ENCODE measurements at regions not wholly inside any gene's neighbourhood (a gene's known extent, or its start where the extent isn't known, plus 50 kb on each side); places are given as distances from the start of the nearest gene placed in this dataset.

DNA sequence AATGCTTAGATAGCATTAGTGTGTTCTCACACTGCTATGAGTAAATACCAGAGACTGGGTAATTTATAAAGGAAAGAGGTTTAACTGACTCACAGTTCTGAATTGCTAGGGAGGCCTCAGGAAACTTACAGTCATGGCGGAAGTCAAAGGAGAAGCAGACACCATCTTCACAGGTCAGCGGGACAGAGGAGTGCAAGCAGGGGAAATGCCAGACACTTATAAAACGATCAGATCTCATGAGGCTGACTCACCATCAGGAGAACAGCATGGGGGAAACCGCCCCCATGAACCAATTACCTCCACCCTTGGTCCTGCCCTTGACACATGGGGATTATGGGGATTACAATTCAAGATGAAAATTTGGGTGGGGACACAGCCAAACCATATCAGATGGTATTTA lies 381.5 kb upstream of the DPPA4 start:
- no peaks in the 10 kb centered on the region for H3K36me3 ChIP-seq (ENCODE audit: insufficient read depth, low read length)
- H3K27me3 ChIP-seq (ENCODE audit: control insufficient read depth, insufficient read depth, low read length): no peaks in the 10 kb centered on the region
- no peaks in the 10 kb centered on the region for H3K9me3 ChIP-seq (replicated peaks; ENCODE audit: low read length)
- no peaks in the 10 kb centered on the region for H3K4me1 ChIP-seq (ENCODE audit: control insufficient read depth, insufficient read depth, low read length)
- no peak overlapping the region for H3K4me3 ChIP-seq (ENCODE audit: low read length)
- H3K9ac ChIP-seq (ENCODE audit: low read depth, low read length): no peak overlapping the region
- no peak overlapping the region for H3K4me2 ChIP-seq (ENCODE audit: low read length)

DNA sequence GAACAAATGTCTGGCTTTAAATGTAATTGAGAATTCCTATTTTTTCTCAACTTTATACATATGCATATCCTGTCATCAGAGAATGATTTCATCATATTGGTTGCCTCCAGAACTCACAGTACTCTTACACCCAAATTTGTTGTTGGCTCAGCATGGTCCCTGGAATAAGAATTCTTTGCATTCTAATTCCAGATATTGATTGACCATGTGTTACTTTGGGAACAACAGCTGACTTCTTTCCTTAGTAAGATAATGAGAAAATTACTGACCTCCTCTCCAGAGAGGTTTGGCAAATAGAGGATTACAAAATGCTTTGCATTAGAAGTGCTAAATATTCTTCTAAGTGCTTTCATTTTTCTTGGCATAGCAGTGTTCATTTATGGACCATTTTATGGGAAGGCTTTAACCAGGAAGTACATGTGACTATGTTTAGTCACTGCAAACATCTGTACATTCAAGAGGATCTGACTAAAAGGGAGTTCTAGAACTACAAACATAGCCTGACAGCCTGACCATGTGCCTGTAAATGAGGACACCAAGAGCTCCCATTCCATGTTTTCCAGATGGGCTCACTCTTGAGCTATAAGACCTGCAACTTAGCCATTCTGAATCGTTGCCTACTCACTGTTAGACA lies 391.6 kb upstream of the DPPA4 start:
- H3K4me2 ChIP-seq (ENCODE audit: low read length): no peak overlapping the region
- no peaks in the 10 kb centered on the region for H3K27me3 ChIP-seq (ENCODE audit: control insufficient read depth, insufficient read depth, low read length)
- H3K36me3 ChIP-seq (ENCODE audit: insufficient read depth, low read length): no peaks in the 10 kb centered on the region
- H3K9me3 ChIP-seq (replicated peaks; ENCODE audit: low read length): no peaks in the 10 kb centered on the region
- H3K9ac ChIP-seq (ENCODE audit: low read depth, low read length): no peak overlapping the region
- H3K4me3 ChIP-seq (ENCODE audit: low read length): no peak overlapping the region
- H3K4me1 ChIP-seq (ENCODE audit: control insufficient read depth, insufficient read depth, low read length): peaks cover 3% of the 10 kb centered on the region

DNA sequence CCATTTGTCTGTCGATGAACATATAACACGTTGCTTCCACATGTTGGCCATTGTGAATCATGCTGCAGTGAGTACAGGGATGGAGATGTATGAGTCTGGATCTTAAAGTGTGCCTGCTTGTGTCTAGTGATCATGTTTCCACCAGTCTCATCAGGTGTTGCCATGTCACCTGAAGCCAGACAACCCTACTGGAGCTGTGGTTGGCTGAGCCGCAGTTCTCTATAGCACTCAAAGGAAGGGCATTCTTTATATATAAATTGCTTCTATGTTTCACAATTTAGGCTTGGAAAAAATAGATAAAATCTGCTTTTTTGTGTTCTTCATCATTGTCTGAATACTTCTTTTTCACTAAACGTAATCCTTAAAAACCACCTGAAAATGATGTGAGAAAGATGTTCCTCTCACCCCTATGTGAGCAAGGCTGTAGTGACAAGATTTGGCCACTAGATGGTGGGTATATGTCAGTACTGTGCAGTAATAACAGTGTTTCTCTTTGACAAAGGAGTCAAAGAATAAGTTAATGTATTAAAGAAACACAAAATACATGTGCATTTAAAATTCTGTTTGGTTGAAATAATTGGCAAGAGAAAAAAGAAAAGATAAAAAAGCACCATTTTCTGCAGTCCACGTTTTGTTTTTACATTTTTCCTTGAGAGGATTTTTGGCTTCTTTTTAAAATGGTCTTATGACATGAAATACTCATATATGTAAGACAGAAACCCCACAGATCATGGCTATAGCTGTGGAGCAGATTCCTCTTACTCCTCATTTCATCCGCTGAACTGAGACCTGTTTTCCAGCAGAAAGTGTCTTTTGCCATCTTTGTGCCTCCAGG lies 394.5 kb upstream of the DPPA4 start:
- Histone ChIP-seq H3K36me3 (ENCODE audit: insufficient read depth, low read length) (no peaks in the 10 kb centered on the region), H3K9ac (ENCODE audit: low read depth, low read length) (no peak overlapping the region)

DNA sequence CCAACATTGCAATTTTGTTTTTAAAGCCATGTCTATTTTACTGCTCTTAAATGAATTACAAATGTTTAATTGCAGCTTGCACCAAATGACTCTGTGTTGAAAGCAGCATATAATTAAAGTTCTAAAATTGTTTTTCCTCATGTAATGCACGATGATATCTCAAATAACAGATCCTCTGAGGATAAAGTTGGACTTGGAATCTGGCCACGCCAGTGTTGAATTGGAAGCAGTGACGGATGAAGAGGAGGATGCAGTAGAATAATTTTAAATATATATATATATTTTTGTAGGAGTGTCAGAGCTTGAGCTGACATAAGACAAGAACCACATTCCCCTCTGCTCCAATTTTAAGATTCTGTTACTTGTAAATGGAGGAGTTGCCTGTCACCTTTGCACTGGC lies 406.6 kb upstream of the DPPA4 start:
- Histone ChIP-seq H3K9me3 (replicated peaks; ENCODE audit: low read length) (no peaks in the 10 kb centered on the region), H3K4me3 (ENCODE audit: low read length) (no peak overlapping the region), H3K4me2 (ENCODE audit: low read length) (no peak overlapping the region)

More for the DNA sequence above, 394.5 kb upstream of the DPPA4 start:
- Histone ChIP-seq H3K4me1 (ENCODE audit: control insufficient read depth, insufficient read depth, low read length) (peaks cover 3% of the 10 kb centered on the region), H3K9me3 (replicated peaks; ENCODE audit: low read length) (no peaks in the 10 kb centered on the region), H3K27me3 (ENCODE audit: control insufficient read depth, insufficient read depth, low read length) (no peaks in the 10 kb centered on the region), H3K4me2 (ENCODE audit: low read length) (no peak overlapping the region), H3K4me3 (ENCODE audit: low read length) (no peak overlapping the region)

DNA sequence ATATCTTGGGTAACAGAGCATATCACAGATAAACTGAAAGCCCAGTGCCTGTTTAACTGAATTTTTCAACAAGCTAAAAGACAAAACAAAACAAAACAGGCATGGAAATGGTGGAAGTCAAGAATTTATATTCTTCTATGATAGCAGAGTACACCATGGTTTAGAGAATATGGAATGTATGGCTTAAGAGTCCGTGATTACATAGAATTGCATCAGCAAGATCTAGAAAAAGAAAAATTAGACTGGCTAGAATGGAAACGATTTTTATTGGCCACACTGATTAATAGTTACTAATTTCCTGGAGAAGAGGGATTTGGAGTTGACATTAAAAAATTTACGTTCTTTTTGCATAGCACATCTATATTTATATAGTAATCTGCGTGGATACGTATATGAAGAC lies 435.2 kb upstream of the DPPA4 start:
- H3K4me1 ChIP-seq (ENCODE audit: control insufficient read depth, insufficient read depth, low read length): no peaks in the 10 kb centered on the region
- H3K27me3 ChIP-seq (ENCODE audit: control insufficient read depth, insufficient read depth, low read length): no peaks in the 10 kb centered on the region
- no peaks in the 10 kb centered on the region for H3K36me3 ChIP-seq (ENCODE audit: insufficient read depth, low read length)
- H3K9me3 ChIP-seq (replicated peaks; ENCODE audit: low read length): no peaks in the 10 kb centered on the region
- no peak overlapping the region for H3K4me3 ChIP-seq (ENCODE audit: low read length)
- no peak overlapping the region for H3K4me2 ChIP-seq (ENCODE audit: low read length)
- no peak overlapping the region for H3K9ac ChIP-seq (ENCODE audit: low read depth, low read length)

More for the DNA sequence above, 406.6 kb upstream of the DPPA4 start:
- H3K4me1 ChIP-seq (ENCODE audit: control insufficient read depth, insufficient read depth, low read length): no peaks in the 10 kb centered on the region
- no peaks in the 10 kb centered on the region for H3K27me3 ChIP-seq (ENCODE audit: control insufficient read depth, insufficient read depth, low read length)
- no peaks in the 10 kb centered on the region for H3K36me3 ChIP-seq (ENCODE audit: insufficient read depth, low read length)
- H3K9ac ChIP-seq (ENCODE audit: low read depth, low read length): no peak overlapping the region

DNA sequence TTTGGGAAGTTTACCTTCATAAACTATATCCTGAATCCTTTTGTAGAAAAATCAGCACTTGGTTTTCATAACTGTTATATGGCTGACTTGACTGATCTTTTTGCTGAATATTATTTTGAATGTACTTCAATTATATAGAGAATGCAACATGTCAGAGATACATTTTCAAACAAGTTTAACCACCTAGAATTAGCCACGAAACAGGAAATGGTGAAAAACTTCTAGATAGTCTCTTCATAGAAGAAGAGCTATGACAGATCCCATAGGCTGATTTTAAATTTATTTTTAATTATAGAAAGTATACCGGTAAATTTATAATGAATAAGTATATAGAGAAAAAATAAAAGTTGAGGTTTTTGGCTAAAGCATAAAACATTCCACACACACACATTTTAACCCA lies 436.8 kb upstream of the DPPA4 start:
- Histone ChIP-seq H3K4me1 (ENCODE audit: control insufficient read depth, insufficient read depth, low read length) (no peaks in the 10 kb centered on the region), H3K9ac (ENCODE audit: low read depth, low read length) (no peak overlapping the region), H3K27me3 (ENCODE audit: control insufficient read depth, insufficient read depth, low read length) (no peaks in the 10 kb centered on the region), H3K4me2 (ENCODE audit: low read length) (no peak overlapping the region), H3K4me3 (ENCODE audit: low read length) (no peak overlapping the region), H3K9me3 (replicated peaks; ENCODE audit: low read length) (no peaks in the 10 kb centered on the region), H3K36me3 (ENCODE audit: insufficient read depth, low read length) (no peaks in the 10 kb centered on the region)

DNA sequence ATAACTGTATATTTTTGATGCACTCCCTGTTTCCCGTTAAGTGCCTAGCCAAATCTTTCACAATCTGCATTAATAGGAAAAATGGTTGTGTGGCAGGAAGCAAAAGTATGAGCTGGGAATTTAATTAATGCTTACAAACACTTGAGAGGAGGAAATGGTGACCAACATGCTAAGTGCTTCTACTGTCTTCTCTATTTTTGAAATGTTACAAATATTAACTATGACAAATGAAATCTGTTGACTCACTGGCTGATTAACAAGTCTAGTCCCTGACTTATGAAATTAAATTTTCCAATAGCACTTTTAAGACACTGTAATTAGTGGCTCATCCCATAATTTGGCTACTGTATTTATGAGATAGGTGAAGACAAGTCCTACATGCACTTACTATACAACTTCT lies 446.9 kb upstream of the DPPA4 start:
- Histone ChIP-seq H3K4me2 (ENCODE audit: low read length) (no peak overlapping the region), H3K9ac (ENCODE audit: low read depth, low read length) (no peak overlapping the region), H3K4me1 (ENCODE audit: control insufficient read depth, insufficient read depth, low read length) (no peaks in the 10 kb centered on the region), H3K36me3 (ENCODE audit: insufficient read depth, low read length) (no peaks in the 10 kb centered on the region), H3K9me3 (replicated peaks; ENCODE audit: low read length) (no peaks in the 10 kb centered on the region), H3K27me3 (ENCODE audit: control insufficient read depth, insufficient read depth, low read length) (no peaks in the 10 kb centered on the region), H3K4me3 (ENCODE audit: low read length) (no peak overlapping the region)

DNA sequence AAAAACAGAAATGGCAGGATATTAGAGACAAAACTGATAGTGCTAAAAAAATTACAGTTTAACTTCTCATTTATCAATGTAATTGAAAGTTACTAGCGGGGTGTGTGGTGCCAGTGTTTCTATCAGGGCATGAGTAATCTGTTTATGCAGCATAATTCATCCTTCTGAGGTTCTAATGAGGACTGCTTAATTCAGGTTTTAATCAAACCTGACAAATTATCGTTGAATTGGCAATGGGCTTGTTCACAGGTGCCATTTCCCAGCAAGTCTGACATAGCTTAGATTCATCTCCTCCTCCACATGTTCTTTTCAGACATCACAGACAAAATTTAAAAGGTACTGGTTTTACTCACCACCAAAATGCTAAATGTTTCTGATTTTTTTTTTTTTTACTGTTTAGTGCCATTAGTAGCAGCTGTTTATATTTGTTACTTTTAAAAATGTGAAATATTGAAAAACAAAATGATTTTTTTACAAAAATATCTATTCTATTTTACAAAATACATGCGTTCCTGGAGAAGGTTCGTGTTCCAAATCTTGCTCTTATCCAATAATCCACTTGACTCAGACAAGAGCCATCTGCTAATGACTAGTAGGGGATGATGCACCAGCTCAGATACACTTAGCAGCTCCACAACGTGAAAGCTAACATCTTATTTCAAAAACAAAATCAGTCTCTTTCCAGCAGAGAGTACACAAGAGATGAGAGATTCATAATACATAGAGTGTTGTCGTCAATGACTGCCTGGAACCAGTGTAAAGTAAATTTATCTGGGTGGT lies 447.7 kb upstream of the DPPA4 start:
- Histone ChIP-seq H3K36me3 (ENCODE audit: insufficient read depth, low read length) (no peaks in the 10 kb centered on the region), H3K27me3 (ENCODE audit: control insufficient read depth, insufficient read depth, low read length) (no peaks in the 10 kb centered on the region), H3K4me2 (ENCODE audit: low read length) (no peak overlapping the region), H3K9ac (ENCODE audit: low read depth, low read length) (no peak overlapping the region), H3K4me1 (ENCODE audit: control insufficient read depth, insufficient read depth, low read length) (no peaks in the 10 kb centered on the region), H3K9me3 (replicated peaks; ENCODE audit: low read length) (no peaks in the 10 kb centered on the region), H3K4me3 (ENCODE audit: low read length) (no peak overlapping the region)

DNA sequence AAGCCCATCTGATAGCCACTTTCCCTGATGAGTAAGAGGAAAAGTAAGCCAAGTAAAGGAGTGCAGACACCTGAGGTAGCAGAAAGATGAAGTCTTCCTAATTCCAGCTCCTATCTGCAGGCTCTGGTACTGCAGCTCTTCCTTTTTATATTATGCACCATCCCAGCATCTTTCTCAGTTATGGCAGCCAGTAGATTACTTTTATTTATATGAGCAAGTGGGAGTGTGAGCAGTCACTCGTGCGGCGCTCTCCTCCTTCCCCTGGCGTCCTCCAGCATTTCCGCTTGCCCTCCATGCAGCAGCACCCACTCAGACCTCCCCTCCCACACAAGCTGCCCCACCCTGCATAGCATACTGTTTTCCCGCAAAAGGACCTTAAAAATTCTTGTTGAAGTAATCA lies 465.9 kb upstream of the DPPA4 start:
- no peaks in the 10 kb centered on the region for H3K36me3 ChIP-seq (ENCODE audit: insufficient read depth, low read length)
- no peak overlapping the region for H3K4me3 ChIP-seq (ENCODE audit: low read length)
- peaks cover 9% of the 10 kb centered on the region for H3K4me1 ChIP-seq (ENCODE audit: control insufficient read depth, insufficient read depth, low read length)
- H3K9ac ChIP-seq (ENCODE audit: low read depth, low read length): no peak overlapping the region
- no peaks in the 10 kb centered on the region for H3K27me3 ChIP-seq (ENCODE audit: control insufficient read depth, insufficient read depth, low read length)
- H3K4me2 ChIP-seq (ENCODE audit: low read length): no peak overlapping the region
- no peaks in the 10 kb centered on the region for H3K9me3 ChIP-seq (replicated peaks; ENCODE audit: low read length)

DNA sequence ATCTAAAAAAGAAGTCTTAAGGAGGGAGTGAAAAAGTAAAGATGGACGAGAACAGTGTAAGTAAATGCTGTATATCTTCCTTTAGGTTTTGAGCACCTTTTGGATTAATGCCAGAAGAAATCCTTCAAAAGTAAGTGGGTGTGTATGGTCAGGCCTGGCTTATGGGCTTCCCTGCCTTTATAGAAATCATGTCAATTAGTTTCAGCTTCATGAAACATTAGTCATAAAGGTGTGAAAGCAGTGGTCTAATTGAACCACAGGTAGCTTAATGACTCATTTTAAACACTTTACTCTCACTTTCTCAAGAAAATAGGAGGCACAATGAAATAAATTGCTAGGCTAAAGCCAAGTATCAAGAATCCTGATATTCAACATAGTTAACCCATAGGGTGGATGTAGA lies 467.4 kb upstream of the DPPA4 start:
- no peaks in the 10 kb centered on the region for H3K27me3 ChIP-seq (ENCODE audit: control insufficient read depth, insufficient read depth, low read length)
- H3K4me3 ChIP-seq (ENCODE audit: low read length): no peak overlapping the region
- H3K36me3 ChIP-seq (ENCODE audit: insufficient read depth, low read length): no peaks in the 10 kb centered on the region

DNA sequence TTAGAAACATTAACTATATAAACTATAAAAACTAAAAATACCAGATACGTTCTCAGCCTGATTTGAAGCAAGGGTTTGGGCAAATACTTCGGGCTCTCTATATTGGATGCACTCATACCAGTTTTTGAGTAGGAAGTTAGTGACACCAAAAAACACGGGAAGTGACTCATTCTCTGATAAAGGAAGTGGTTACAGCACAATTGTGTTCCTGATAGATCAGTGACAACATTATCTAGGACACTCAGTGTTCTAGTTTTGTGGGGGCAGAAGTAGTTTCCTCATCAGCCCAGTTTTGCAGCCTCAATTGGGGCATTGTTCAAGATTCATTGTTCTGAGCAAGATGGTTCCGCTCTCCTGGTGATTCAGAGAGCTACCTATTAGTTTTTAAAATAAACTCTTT lies 469.6 kb upstream of the DPPA4 start:
- no peak overlapping the region for H3K4me3 ChIP-seq (ENCODE audit: low read length)
- H3K27me3 ChIP-seq (ENCODE audit: control insufficient read depth, insufficient read depth, low read length): no peaks in the 10 kb centered on the region

More for the DNA sequence above, 467.4 kb upstream of the DPPA4 start:
- peaks cover 9% of the 10 kb centered on the region for H3K4me1 ChIP-seq (ENCODE audit: control insufficient read depth, insufficient read depth, low read length)
- no peak overlapping the region for H3K9ac ChIP-seq (ENCODE audit: low read depth, low read length)
- H3K4me2 ChIP-seq (ENCODE audit: low read length): no peak overlapping the region
- H3K9me3 ChIP-seq (replicated peaks; ENCODE audit: low read length): no peaks in the 10 kb centered on the region

More for the DNA sequence above, 469.6 kb upstream of the DPPA4 start:
- H3K9me3 ChIP-seq (replicated peaks; ENCODE audit: low read length): no peaks in the 10 kb centered on the region
- H3K9ac ChIP-seq (ENCODE audit: low read depth, low read length): no peak overlapping the region
- H3K36me3 ChIP-seq (ENCODE audit: insufficient read depth, low read length): no peaks in the 10 kb centered on the region
- no peak overlapping the region for H3K4me2 ChIP-seq (ENCODE audit: low read length)
- H3K4me1 ChIP-seq (ENCODE audit: control insufficient read depth, insufficient read depth, low read length): peaks cover 9% of the 10 kb centered on the region
